ENCODE measurements at regions not wholly inside any gene's neighbourhood (a gene's known extent, or its start where the extent isn't known, plus 50 kb on each side); places are given as distances from the start of the nearest gene placed in this dataset.

DNA sequence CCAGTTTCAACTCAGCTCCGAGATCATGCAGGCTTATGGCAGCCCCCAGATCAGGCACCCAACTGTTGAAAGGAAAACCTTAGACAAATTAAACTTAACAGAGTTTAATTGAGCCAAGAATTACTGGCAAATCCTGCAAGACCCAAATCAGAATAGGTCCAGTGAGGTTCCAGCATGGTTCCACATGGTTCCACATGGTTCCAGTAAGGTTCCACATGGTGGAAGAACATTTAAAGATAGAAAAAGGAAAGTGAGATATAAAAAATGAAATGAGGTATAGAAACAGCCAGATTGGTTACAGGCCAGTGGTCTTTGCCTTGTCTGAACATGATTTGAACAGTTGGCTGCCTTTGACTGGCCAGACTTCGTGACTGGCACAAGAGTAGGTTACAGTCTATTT, 288.8 kb upstream of the LRRC7 start:
- TF ChIP-seq, protein P1, sequence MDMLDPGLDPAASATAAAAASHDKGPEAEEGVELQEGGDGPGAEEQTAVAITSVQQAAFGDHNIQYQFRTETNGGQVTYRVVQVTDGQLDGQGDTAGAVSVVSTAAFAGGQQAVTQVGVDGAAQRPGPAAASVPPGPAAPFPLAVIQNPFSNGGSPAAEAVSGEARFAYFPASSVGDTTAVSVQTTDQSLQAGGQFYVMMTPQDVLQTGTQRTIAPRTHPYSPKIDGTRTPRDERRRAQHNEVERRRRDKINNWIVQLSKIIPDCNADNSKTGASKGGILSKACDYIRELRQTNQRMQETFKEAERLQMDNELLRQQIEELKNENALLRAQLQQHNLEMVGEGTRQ (IDR thresholded peaks at IDR 0.05; ENCODE audit: borderline replicate concordance, low read depth, low read length) = no peak
- TF ChIP-seq, protein P2, sequence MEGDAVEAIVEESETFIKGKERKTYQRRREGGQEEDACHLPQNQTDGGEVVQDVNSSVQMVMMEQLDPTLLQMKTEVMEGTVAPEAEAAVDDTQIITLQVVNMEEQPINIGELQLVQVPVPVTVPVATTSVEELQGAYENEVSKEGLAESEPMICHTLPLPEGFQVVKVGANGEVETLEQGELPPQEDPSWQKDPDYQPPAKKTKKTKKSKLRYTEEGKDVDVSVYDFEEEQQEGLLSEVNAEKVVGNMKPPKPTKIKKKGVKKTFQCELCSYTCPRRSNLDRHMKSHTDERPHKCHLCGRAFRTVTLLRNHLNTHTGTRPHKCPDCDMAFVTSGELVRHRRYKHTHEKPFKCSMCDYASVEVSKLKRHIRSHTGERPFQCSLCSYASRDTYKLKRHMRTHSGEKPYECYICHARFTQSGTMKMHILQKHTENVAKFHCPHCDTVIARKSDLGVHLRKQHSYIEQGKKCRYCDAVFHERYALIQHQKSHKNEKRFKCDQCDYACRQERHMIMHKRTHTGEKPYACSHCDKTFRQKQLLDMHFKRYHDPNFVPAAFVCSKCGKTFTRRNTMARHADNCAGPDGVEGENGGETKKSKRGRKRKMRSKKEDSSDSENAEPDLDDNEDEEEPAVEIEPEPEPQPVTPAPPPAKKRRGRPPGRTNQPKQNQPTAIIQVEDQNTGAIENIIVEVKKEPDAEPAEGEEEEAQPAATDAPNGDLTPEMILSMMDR (IDR thresholded peaks at IDR 0.05) = no peak
- TF ChIP-seq CHD2 (IDR thresholded peaks at IDR 0.05; ENCODE audit: low read length, partially characterized antibody) (no peak), POLR2AphosphoS5 (IDR thresholded peaks at IDR 0.05; ENCODE audit: low read depth, low read length) (no peak), SMC3 (IDR thresholded peaks at IDR 0.05; ENCODE audit: low read depth, low read length) (no peak), MXI1 (IDR thresholded peaks at IDR 0.05; ENCODE audit: low read depth, low read length) (no peak), TAF1 (IDR thresholded peaks at IDR 0.05; ENCODE audit: borderline replicate concordance, low read depth, low read length) (no peak), GATA2 (CRISPR knock-in tag; IDR thresholded peaks at IDR 0.05) (no peak), EP300 (IDR thresholded peaks at IDR 0.05; ENCODE audit: borderline replicate concordance in 1 of 2, low read depth in 1 of 2, low read length in 1 of 2) (no peak)
- TF ChIP-seq, protein P3, sequence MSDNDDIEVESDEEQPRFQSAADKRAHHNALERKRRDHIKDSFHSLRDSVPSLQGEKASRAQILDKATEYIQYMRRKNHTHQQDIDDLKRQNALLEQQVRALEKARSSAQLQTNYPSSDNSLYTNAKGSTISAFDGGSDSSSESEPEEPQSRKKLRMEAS (IDR thresholded peaks at IDR 0.05; ENCODE audit: low read depth) = no peak

Data from SK-N-SH (cell line).